NCI-H2227 (cell line): ENCODE measurements at regions not wholly inside any gene's neighbourhood (a gene's known extent, or its start where the extent isn't known, plus 50 kb on each side); places are given as distances from the start of the nearest gene placed in this dataset.
"Not testable (repeated sequence)": the region's sequence is repeated elsewhere in the genome, so short reads cannot be mapped to it uniquely, and the experiment has no call there.

Experiments used
- DNase-seq: peaks from one replicate; lab custom pipeline; 2025; ENCODE audit not compliant: unreplicated experiment; lab: John Stamatoyannopoulos, UW

DNA sequence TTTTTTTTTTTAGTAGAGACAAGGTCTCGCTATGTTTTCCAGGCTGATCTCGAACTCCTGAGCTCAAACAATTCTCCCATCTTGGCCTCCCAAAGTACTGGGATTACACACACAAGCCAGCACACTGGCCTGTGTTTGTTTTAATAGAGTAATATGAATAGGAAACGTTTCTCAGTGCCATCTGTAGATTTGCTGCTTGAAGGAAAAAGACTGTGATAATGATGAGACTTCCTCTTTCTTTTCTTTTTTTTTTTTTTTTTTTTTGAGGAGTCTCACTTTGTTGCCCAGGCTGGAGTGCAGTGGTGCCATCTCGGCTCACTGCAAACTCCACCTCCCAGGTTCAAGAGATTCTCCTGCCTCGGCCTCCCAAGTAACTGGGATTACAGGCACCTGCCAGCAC lies 74.7 kb upstream of the ATL2 start:
- DNase-seq = not testable (repeated sequence)

DNA sequence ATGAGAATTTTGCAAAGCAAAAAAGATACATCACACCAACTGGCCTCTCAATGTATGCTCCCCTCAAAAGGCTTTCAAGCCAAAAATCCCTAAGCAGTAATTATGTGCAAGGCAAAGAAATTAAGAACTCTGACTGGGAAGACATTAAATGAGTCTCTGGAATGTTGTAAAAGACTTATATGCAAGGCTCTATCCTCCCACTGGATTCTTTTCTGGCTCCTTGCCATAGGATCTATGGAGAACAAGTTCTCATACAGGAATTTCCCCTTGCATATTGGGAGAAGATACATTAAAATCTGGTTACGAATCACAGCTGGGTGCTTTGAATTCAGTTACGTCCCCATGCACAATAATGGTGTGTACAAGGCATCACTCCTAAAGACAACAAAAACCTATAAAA lies 73.4 kb upstream of the ATL2 start:
- no peak for DNase-seq

DNA sequence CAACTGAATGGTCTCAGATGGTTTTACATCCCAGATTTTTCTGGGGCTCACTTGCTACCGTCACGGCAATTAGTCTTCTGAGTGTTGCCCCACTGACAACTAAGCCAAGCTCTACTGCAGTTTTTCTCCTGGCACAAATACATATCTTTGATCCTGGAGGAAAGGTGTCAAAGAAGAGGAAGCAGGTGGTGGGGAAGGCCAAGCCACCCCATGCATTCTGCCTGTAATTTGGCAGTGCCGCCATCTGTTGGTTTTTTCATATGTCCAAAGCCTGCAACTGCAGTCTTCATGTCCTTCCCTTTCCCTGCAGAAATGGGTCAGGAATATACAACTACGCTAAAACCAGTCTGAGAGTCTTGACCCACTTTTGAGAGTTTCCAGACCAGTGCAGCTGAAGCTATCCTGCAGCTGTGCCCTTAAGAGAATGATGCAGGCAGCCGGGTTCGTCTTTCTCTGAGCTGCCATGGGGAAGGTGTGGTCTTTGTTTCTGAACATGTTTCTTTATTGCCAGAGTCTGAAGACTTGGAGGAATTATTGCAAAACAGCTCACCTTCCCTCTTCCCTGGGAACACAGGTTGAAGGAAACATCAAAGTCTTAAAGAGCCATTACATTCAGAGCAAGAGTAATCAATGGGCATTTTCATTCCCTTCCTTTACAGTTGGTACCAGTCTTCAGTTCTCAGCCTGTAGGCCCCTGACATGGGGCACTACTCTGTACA lies 71.8 kb upstream of the ATL2 start:
- no peak for DNase-seq

DNA sequence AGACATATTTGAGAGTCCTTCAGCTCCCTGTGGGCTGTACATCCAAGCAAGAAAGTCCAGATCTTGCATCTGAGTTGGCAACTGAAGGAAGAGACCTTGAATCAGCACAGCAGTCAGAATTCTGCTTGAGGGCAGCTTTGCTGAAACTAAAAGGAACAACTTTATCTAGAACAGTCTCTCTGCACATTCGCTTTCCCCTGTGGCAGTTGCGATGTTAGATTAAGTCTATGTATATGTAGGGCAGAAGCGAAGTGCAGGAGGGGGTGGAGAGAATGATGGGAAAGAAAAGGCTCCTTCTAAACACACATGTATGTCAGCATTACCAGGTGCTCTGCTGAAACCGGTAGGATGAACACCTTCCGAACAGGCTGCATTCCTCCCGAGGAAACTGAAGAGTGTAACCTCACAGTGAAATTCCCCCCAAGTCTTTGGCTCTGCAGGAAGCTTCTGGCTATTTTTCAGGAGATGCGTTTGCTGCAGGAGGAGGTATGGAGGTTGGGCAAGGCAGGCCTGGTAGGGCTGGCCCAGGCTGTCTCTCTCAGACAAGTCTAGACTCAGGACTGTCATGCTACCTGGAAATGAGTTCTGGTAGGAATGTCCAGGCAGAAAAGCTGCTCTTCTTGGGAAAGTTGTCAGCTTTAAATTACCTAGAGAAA lies 70.0 kb upstream of the ATL2 start:
- DNase-seq = no peak

DNA sequence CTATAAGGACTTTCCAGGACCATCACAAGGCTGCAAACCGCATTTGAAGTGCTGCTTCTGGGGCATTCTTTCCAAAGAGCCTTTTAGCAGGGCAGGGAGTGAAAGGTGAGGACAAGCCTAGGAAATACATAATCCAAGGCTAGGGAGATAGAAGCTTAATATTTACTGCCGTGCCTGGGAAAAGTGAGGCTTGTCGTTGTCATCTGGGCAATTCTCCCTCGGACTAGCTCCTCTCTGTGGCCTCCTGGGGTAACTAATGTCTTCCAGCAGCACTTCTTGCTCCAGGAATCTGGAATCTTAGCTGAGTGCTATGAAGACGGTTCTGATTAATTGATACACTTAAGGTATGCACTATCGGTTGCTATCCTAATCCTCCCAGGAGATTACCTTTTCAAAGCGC lies 69.3 kb upstream of the ATL2 start:
- no peak for DNase-seq

DNA sequence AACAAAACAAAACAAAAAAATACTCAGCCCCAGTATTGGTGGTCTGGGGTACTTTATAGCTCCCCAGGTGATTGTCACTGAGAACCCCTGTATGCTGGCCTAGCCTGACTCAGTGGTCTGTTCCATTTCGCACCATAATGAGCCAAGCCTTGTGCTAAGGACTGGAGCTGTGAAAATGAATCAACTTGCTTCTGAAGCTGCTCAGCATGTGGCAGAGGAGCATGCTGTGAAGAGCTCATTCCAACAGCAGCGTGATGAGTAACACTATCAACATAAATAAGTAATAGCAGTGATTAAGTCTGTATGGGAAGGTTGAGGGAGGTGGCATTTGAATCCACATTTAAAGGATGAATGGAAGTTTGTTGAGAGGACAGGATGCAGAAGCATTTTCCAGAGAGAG lies 67.2 kb upstream of the ATL2 start:
- peak; percentile 46 for DNase-seq

DNA sequence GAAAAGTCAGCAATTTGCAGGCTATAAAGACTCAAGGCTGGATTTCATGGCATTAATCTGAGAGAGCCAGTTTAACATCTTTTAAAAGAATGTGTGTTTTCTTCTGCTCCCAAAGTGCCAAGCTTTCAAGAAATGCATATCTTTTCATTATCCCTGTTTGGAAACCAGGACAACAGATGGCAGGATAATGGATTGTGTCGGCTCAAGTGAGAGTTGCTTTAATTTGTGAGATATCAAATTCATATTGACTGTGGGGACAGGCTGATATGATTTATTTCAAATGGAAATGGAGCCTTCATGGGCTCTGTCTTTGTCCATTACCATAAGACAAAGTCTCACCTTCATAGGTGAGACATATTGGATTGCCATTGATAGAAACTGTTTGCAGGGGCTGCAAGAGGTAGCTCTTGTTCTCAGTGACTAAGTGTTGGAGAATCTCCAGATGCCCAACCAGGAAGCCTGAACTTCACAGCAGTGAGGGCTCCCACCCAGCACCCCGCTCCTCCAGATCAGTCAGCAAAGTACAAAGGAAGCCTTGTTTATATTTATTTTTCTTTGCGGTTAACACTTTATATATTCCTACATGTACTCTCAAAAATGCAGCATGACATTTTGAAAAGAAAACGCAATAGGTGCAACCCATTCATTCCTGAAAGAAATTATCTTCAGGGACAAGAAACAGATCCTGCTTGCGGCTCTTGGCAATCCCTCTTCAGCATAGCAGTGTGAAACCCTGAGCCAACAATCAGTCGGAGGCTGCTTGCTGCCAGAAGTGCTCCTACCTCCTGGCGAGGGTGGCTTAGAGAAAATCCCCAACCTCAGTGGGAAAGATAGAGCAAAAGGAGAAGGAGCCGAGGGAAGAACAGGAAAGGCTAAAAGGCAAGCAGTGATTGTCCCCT lies 65.8 kb upstream of the ATL2 start:
- peak; percentile 23 for DNase-seq

DNA sequence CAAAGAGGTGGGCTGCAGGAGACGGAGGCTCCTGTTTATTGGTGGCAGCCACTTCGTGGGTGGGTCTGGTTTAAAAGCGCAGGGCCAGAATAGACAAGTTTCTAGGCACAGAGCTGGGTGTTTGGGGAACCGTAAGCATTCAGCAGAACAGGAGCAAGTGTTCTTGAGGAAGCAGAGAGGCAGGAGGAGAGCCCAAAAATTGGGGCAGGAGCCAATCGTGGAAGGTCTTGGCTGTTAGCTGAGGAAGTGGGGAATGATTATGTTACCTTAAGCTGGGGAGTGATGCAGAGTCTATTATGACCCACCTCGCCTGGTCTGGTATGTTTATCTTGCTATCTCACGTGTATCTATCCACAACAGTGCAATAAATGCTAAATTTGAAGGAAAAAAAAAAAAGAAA lies 64.3 kb upstream of the ATL2 start:
- no peak for DNase-seq

DNA sequence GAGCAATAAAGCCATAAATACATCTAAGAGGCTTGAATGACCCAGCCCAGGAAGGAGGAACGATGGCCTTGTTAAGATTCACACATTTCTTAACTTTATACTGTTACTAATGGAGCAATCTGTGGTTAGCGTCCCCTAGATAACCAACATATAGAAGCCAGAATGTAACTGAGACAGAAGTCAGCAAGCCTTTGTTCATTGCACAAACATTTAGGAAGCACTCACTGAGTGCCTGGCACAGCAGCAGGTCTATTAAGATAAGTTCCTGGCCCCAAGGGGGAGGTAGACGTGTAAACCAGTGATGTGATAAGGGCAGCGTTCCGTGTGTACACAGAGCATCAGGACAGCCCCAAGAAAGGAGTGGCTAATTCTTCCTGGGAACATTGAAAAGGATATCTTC lies 63.6 kb upstream of the ATL2 start:
- DNase-seq = no peak

DNA sequence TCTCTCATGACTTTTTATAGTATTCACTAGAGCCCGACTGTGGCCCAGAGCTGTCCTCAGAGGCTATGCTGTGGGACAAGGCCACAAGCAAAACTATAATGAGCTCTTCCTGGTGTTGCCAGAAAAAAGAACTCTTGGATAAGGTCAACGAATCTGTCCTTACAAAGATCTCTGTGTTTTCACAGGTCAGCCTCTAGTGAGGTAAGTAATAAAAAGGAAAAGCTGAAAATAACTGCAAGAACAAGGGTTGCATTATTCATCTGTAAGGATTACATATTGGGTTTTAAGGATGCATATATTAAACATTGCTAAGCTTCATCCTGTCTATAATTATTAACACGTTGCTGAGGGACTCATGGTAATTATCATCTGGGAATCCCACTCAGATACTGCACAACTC lies 62.8 kb upstream of the ATL2 start:
- no peak for DNase-seq

DNA sequence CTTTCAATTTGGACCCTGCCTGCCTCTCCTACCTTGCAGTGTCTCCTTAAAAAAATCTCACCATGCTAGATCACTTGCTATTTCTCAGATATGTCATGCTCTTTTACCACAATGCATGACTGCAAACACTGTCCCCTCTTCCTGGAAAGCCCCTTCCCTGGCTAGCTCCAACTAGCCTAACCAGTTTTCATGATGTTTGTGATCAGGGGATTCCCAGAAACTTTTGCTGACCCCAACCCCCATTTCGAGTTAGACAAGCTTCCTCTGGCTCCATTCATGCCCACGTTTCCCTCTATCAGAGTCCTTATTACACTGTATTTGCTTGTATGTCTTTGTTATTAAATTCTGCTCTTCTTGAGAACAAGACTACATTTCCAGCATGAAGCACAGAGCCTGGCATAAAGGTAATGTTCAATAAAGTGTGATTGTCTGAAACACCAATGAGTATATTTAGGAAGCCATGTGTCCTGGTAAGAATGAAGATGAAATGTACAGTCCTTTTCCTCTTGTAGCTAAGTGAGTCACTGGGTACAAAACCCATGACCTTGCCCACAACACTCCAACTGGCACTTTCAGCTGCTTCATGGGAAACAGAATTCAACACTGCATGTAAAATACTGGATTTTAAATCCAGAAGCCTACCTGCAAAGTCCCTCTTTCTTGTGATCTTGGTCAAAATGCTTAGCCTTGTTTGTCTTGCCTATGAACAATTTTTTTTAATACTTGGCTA lies 62.0 kb upstream of the ATL2 start:
- DNase-seq = no peak

DNA sequence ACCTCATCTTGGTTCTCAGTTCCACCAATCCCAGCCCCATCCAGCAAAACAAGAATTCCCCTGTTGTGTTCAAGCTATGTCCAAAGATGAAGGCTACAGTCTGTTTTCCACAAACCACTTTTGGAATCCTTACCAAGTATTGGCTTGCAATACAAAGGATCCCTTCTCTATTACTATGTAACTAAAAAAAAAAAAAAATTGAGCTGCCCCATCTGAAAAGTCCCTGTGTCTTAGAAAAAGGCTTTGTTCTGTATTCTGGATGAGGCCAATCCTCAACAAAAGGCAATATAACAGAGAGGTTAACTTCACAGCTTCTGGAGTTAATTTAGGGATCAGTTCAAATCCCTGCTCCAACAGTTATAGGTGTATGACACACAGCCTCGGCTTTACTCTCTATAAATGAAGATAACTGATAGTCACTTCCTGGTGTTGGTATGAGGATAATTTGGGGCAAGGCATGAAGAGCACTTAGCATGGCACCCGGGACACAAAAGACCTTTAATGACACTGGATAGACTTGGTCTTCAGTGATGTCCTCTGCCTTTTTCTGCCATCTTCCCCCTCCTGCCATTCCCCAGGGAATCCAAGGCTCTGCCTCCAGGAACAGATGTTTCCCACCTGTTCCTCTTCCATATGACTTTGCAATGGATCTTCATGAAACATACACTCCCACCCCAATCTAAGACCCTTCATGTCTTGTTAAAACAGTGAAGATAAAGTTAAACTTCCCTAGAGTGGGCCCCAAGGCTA lies 61.2 kb upstream of the ATL2 start:
- DNase-seq = no peak

DNA sequence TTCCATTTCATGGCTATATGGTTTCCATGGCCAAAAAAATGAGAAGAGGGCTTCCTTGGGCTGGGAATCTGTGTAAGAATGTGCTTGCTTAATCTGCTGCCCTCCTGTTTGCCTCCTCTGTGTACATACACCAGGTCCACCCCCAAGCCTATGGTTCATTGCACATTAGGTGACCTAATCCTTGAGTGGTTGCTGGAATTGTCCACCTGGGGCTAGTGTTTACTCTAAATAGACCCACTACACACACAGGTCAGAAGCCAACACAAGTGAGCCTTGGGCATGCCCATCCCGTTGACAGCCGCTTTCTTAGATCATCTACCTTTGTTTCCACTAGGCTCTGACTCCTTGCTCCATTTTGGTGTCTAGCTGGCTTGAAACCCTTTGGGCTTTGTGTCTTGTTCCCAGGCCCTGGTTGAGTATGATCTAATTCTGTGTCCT lies 59.2 kb upstream of the ATL2 start:
- no peak for DNase-seq

DNA sequence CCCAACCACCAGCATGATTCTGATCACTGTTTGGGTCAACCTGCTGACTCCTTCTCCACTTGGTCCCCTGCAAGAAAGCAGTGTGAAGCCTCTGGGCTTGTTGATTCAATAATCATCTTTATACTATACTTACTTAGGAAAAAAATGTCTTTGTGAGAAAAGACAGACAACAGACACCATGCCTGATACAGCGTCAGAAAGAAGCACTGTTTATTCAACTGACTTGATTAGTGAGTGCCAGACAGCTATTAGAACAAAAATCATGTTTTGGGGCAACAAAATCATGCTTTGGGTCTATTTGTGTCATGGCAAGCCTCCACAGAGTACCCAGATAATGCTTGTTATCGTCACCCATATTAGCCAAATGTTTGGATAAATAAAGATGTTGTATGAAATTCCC lies 58.7 kb upstream of the ATL2 start:
- DNase-seq = no peak

DNA sequence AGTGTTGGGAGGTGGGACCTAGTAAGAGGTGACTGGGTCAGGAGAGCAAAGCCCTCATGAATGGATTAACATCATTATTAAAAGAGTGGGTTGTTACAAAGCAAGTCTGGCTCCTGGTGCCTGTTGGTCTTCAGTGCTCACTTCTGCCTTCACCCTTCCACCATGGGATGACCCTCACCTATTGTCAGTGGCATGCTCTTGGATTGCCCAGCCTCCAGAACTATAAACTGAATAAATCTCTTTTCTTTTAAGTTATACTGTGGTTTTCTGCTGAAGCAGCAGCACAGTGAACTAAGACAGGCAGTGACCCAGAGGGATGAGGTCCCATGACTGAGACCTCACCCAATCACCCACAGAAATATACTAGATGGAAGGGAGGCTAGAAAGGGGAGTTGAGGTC lies 57.5 kb upstream of the ATL2 start:
- no peak for DNase-seq

DNA sequence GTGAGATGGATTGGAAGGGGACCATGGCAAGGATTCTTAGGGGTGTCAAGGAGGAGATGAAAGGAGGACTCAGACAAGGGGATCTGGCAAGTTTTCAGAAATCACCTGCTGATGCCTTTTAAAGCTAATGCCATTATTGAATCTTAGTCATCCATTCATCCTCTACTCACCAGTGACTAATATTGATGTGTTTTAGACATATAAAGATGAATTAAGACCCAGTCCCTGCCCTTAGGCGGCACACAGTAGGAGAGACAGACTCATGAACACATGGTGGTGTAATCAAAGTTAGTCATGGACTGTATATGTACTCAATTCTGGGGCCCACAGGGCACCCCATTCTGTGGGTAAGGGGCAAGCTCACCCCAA lies 56.5 kb upstream of the ATL2 start:
- no peak for DNase-seq

DNA sequence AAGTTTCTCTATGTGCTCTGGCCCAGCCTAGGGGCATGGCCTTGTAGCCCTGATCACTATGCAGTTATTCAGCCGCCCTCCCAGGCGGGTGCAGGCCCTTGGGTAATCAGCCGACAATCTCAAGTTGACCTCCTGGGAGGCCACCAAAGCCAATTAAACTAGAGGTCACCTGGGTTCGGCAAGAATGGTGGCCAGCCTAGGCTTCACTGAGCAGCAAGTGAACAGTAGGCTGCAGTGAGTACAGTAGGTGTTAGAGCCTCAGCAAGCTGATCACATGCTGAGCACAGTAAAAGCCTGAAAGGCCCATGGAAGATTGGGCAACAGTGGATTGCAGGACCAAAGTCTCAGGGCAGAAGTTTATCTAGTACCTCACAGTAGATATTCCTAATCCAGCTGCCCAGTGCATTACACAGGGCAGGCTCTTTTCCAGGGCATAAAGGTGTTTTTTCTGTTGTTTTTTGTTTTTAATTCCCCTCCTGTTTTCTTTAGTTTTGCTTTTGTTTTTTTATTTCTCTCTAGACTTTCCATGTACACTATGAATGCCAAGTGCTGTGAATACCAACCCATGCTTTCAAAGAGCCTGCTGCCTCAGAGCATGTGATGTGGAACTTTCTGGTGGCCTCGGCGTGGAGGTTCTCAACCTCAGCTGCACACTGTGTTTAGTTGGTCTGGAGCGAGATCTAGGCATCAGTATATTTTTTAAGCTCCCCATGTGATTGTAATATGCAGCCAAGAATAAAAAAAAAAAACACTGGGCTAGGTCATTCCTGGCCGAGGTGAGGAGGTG lies 55.9 kb upstream of the ATL2 start:
- DNase-seq = no peak

DNA sequence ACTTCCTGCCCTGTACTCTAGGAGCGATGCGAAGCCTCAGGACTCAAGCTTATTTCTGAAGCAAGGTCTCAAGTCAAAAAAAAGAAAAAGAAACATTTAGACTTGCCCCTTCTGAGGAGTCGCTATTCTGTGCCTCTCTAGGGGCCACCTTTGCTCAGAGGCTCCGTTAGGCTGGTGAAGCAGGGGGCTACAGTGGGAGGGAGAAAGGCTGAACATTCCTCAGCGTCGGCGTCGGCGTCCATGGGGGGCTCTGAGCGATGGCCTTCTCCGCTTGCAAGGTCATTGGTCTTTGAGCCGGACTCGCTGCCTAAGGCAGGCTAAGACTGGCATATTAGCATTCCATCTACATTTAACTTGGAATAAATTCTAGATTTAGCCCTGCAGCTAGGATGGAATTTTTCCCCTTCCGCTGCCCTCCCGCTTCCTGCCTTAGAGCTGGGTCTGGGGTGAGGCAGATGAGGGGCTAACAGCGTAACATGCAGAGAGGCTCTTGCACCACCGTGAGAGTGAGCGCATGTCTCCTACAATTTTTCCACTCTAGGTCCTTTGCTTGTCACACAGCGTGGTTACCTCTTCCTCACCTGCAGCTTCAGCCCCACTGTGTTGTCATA lies 53.6 kb upstream of the ATL2 start:
- DNase-seq = no peak

DNA sequence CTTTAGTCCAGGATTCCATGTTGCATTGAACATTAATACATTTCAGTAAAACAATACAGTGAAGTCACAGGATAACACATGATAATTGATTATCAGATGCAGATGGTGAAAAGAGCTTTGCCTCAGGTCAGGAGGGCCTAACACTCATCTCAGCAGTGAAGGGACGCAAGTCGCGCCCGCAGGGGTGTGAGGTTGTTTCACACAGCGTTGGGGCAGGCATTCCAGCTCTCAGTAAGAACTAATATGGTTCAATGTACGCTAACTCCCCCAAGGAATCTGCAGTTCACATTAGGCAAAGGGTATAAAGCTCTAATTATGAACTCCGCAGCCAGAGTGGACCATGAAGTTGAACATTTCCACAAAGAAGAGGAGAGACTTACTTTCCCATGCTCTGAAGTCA lies 53.1 kb upstream of the ATL2 start:
- DNase-seq = no peak
